HUES6 (cell line): ENCODE measurements at regions not wholly inside any gene's neighbourhood (a gene's known extent, or its start where the extent isn't known, plus 50 kb on each side); places are given as distances from the start of the nearest gene placed in this dataset.

Experiments used
- H3K27ac ChIP-seq: 2 replicates; pipeline ENCODE4 v1.7.0; 2013; ENCODE audit warnings: low read depth, mild to moderate bottlenecking, low read length, inconsistent platforms
- H3K27me3 ChIP-seq: 2 replicates; pipeline ENCODE4 v1.6.1; 2013; ENCODE audit warnings: low read length; ENCODE audit not compliant: control insufficient read depth, insufficient read depth
- H3K36me3 ChIP-seq: 2 replicates; pipeline ENCODE4 v1.6.1; 2013; ENCODE audit warnings: low read length; ENCODE audit not compliant: control insufficient read depth, insufficient read depth
- H3K4me1 ChIP-seq: 2 replicates; pipeline ENCODE4 v1.6.1; 2013; ENCODE audit warnings: low read length; ENCODE audit not compliant: control insufficient read depth, insufficient read depth
- H3K4me3 ChIP-seq: 2 replicates; pipeline ENCODE4 v1.5.1; 2013; ENCODE audit warnings: low read depth, low read length
- H3K9ac ChIP-seq: one replicate; pipeline ENCODE4 v1.6.1; 2013; ENCODE audit warnings: mild to moderate bottlenecking, low read length
- H3K9me3 ChIP-seq: 2 replicates; pipeline ENCODE4 v1.6.1; 2013; ENCODE audit warnings: low read depth, low read length; ENCODE audit not compliant: control insufficient read depth, insufficient read depth

GRCh38 chr14:101115652-101116051 lies 212.1 kb upstream of the RTL1 start:
- Histone ChIP-seq H3K27me3 (no peaks in the 10 kb centered on the region), H3K4me1 (peaks cover 16% of the 10 kb centered on the region), H3K27ac (no peak overlapping the region), H3K36me3 (no peaks in the 10 kb centered on the region), H3K4me3 (no peak overlapping the region), H3K9ac (no peak overlapping the region), H3K9me3 (no peaks in the 10 kb centered on the region)

DNA sequence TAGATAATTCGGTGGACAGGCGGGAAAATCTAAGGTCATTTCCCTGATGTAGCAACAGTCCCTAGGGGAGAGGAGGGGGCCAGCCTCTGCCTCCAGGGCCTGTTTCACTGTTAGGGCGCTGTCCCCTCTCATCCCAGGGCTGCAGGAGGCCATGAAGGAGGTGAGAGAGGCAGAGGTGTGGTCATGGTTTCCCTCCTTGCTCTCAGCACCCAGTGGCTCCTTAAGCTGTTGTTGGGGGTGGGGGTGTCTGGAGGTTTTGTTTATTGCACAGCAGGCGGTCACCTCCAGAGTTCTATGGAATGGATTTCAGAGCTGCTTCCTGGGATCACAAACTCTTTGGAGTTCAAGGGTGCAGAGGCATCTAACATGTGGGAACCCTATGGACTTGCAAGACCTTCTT lies 212.5 kb upstream of the RTL1 start:
- H3K4me1 ChIP-seq, result peaks cover 16% of the 10 kb centered on the region
- no peak overlapping the region for H3K9ac ChIP-seq
- no peaks in the 10 kb centered on the region for H3K27me3 ChIP-seq
- H3K4me3 ChIP-seq, result no peak overlapping the region
- H3K36me3 ChIP-seq, result no peaks in the 10 kb centered on the region
- no peak overlapping the region for H3K27ac ChIP-seq
- no peaks in the 10 kb centered on the region for H3K9me3 ChIP-seq

DNA sequence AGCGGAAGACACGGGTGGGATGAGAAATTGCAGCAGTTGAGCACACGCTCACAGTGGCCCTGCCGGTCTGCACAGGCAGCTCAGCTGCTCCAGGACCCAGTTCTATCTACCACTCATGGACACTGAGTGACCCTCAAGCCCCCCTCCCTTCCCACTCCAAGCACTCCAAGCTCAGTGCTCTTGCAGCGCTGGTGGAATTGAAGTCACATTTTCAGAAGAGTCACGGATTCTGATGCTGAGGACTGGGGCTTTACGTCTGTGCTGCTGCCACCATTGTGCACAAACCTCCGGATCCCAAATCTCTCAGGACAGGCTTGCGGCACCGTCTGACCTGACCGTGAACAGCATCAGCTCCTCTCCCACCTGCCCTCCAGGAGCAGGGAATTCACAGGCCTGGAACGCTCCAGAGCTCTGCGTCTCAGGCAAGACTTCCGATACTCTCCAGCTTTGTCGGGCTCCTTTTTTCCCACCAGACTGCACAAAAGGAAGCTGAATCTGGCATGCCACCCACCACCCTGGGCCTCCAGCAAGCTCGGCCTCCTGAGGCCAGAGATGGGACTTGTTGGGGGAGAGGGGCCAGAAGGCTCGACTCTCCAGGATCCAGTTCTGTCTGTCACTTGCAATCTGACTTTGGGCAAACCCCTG lies 213.1 kb upstream of the RTL1 start:
- Histone ChIP-seq H3K4me1 (peaks cover 16% of the 10 kb centered on the region), H3K9me3 (no peaks in the 10 kb centered on the region)

GRCh38 chr14:101117543-101117942 lies 214.0 kb upstream of the RTL1 start:
- H3K9me3 ChIP-seq, result no peaks in the 10 kb centered on the region

More for the DNA sequence above, 213.1 kb upstream of the RTL1 start:
- Histone ChIP-seq H3K9ac (no peak overlapping the region), H3K27ac (no peak overlapping the region), H3K27me3 (no peaks in the 10 kb centered on the region), H3K4me3 (no peak overlapping the region), H3K36me3 (no peaks in the 10 kb centered on the region)

GRCh38 chr14:101118233-101118632 lies 214.7 kb upstream of the RTL1 start:
- H3K36me3 ChIP-seq, result no peaks in the 10 kb centered on the region
- H3K4me3 ChIP-seq, result no peak overlapping the region
- H3K27ac ChIP-seq, result no peak overlapping the region
- H3K9ac ChIP-seq, result no peak overlapping the region
- no peaks in the 10 kb centered on the region for H3K27me3 ChIP-seq
- peaks cover 16% of the 10 kb centered on the region for H3K4me1 ChIP-seq
- no peaks in the 10 kb centered on the region for H3K9me3 ChIP-seq

More at GRCh38 chr14:101117543-101117942, 214.0 kb upstream of the RTL1 start:
- no peaks in the 10 kb centered on the region for H3K27me3 ChIP-seq
- H3K4me1 ChIP-seq, result peaks cover 16% of the 10 kb centered on the region
- no peaks in the 10 kb centered on the region for H3K36me3 ChIP-seq
- no peak overlapping the region for H3K9ac ChIP-seq
- H3K27ac ChIP-seq, result no peak overlapping the region
- no peak overlapping the region for H3K4me3 ChIP-seq

DNA sequence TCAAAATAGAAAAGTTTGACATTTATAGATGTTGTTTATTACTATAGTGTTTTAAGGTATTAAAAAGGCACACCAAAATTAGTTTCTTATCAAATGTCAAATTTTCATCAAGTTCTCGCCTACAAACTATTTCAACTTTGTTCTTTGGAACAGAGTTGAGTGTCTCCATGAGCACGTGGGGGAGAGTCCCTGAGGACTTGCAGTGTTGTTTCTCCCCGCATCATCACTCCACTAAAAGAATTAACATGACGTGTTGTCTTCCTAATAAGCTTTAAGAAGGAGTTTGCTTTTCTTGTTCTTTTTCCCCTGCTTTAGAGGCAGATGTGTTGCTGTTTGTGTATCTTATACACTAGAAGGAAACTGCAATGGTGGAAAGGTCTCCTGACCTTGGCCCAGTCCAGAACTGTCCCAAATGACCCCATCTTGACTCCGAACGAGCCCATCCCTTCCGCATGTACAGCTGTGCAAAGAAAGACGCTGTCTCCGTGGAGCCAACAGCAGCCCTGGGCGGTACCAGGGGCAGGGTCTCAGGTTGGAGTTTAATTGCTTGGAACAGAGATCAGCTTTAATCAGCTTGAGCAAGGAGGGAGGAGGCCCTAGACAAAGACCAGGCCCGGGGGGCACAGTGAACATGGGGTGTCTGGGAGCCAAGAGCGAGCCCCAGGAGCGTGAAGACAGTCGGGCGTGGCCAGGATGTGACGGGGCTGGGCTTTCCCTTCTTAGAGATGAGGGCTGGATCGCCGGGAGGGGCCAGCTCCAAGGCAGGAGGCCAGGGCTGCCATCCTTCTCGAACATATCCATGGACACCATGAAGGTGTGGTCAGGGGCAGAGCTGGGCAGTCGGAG lies 215.4 kb upstream of the RTL1 start:
- Histone ChIP-seq H3K4me3 (no peak overlapping the region), H3K9ac (no peak overlapping the region), H3K27ac (no peak overlapping the region)

GRCh38 chr14:101119830-101120571 lies 216.5 kb upstream of the RTL1 start:
- peaks cover 16% of the 10 kb centered on the region for H3K4me1 ChIP-seq
- H3K9ac ChIP-seq, result no peak overlapping the region
- H3K27me3 ChIP-seq, result no peaks in the 10 kb centered on the region
- H3K4me3 ChIP-seq, result no peak overlapping the region
- no peak overlapping the region for H3K27ac ChIP-seq
- no peaks in the 10 kb centered on the region for H3K9me3 ChIP-seq
- H3K36me3 ChIP-seq, result no peaks in the 10 kb centered on the region

More for the DNA sequence above, 215.4 kb upstream of the RTL1 start:
- Histone ChIP-seq H3K9me3 (no peaks in the 10 kb centered on the region), H3K4me1 (peaks cover 16% of the 10 kb centered on the region), H3K36me3 (no peaks in the 10 kb centered on the region), H3K27me3 (no peaks in the 10 kb centered on the region)

DNA sequence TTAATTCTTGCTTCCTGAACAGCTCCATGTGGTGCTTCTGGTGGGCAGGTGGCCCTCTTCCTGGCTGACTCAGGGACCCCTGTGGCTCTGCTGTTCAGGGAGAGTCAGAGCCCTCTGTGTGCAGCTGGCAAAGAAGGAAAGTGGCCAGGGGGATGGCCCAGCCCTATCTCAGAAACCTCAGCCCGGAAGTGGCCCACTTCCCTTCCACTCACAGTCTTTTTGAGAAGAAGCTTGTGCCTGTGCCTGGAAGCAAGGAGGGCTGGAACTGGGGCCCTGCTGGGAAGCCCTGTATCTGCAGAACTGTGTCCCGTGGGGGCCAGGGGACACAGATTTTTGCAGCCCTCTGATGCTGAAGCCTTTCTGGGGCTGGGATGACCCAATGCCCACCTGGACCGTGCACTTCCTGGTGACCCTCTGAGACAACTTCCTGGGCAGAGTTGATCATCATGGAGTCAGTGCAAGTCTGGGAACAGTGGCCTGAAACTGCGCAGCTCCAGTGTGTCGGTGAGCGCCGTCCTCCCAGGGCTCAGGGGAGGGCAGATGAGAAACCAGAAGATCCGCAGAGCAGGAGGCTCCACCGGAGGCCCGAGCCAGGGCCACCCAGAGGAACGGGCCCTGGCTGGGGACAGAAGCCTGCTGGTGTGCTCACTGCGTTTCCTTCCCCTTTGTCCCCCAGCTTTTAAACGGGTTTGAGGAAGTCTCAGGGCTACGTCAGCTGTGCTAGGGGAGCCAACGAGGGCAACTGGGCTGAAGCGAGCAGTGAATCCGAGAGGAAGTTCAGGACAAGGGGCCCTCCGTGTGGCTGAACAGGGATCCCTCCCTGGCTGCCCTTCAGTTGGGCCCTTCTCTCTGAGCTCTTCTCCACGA lies 217.4 kb upstream of the RTL1 start:
- Histone ChIP-seq H3K27ac (no peak overlapping the region), H3K9ac (no peak overlapping the region), H3K27me3 (no peaks in the 10 kb centered on the region), H3K4me3 (no peak overlapping the region), H3K4me1 (peaks cover 14% of the 10 kb centered on the region), H3K9me3 (no peaks in the 10 kb centered on the region), H3K36me3 (no peaks in the 10 kb centered on the region)

- no peak overlapping the region for H3K4me3 ChIP-seq
- no peaks in the 10 kb centered on the region for H3K36me3 ChIP-seq
- H3K27ac ChIP-seq, result no peak overlapping the region
- H3K9ac ChIP-seq, result no peak overlapping the region
- no peaks in the 10 kb centered on the region for H3K27me3 ChIP-seq
- H3K4me1 ChIP-seq, result peaks cover 8% of the 10 kb centered on the region
- no peaks in the 10 kb centered on the region for H3K9me3 ChIP-seq
These were observed 218.1 kb upstream of the RTL1 start for GRCh38 chr14:101121508-101122139.
